22Rv1 (cell line): ENCODE measurements at regions not wholly inside any gene's neighbourhood (a gene's known extent, or its start where the extent isn't known, plus 50 kb on each side); places are given as distances from the start of the nearest gene placed in this dataset.

Source experiments
- H3K27ac ChIP-seq: fragments of 450-650 bp; 2 replicates; pipeline ENCODE4 v1.5.1; 2017
- CTCF ChIP-seq: fragments of 450-650 bp; IDR thresholded peaks from 2 replicates; pipeline ENCODE4 v1.5.1; 2017; ENCODE audit warnings: mild to moderate bottlenecking
- ZFX ChIP-seq: fragments of 450-650 bp; IDR thresholded peaks from 2 replicates; pipeline ENCODE4 v1.6.1; 2017; ENCODE audit warnings: antibody characterized with exemption, borderline replicate concordance

GRCh38 chr9:82651474-82651873 lies 411.5 kb downstream of the RASEF start:
- H3K27ac ChIP-seq, result no peak overlapping the region
- TF ChIP-seq ZFX, result no peak

- H3K27ac ChIP-seq, result peak overlapping the region; percentile 4
- no peak for TF ChIP-seq CTCF
- TF ChIP-seq ZFX, result no peak
Observed at GRCh38 chr9:82665324-82665723, 397.6 kb downstream of the RASEF start.

- no peak overlapping the region for H3K27ac ChIP-seq
- no peak for TF ChIP-seq CTCF
- no peak for TF ChIP-seq ZFX
Observed at GRCh38 chr9:82668689-82669199, 394.2 kb downstream of the RASEF start.

- TF ChIP-seq ZFX, result no peak
- TF ChIP-seq CTCF, result no peak
- H3K27ac ChIP-seq, result no peak overlapping the region
Observed at GRCh38 chr9:82670000-82670399, 392.9 kb downstream of the RASEF start.

GRCh38 chr9:82670726-82671125 lies 392.2 kb downstream of the RASEF start:
- TF ChIP-seq ZFX (no peak), CTCF (no peak)
- no peak overlapping the region for H3K27ac ChIP-seq

- no peak overlapping the region for H3K27ac ChIP-seq
- no peak for TF ChIP-seq ZFX
- no peak for TF ChIP-seq CTCF
Observed at GRCh38 chr9:82673201-82673600, 389.7 kb downstream of the RASEF start.

GRCh38 chr9:82673919-82674318 lies 389.0 kb downstream of the RASEF start:
- no peak overlapping the region for H3K27ac ChIP-seq
- no peak for TF ChIP-seq ZFX

GRCh38 chr9:82675102-82675501 lies 387.8 kb downstream of the RASEF start:
- TF ChIP-seq ZFX (no peak), CTCF (0 out of 2 replicates have a peak, but pooled peaks have one; percentile 4)
- no peak overlapping the region for H3K27ac ChIP-seq

GRCh38 chr9:82675605-82676004 lies 387.3 kb downstream of the RASEF start:
- no peak overlapping the region for H3K27ac ChIP-seq
- TF ChIP-seq ZFX (no peak), CTCF (no peak)
